Panc1 (cell line): ENCODE measurements at regions not wholly inside any gene's neighbourhood (a gene's known extent, or its start where the extent isn't known, plus 50 kb on each side); places are given as distances from the start of the nearest gene placed in this dataset.

Source experiments
- ATAC-seq: fragments of 200-7000 bp; cut with Tn5 transposase; 2 replicates; pipeline ENCODE4 v1.9.1; 2020; ENCODE audit warnings: mild to moderate bottlenecking, moderate library complexity
- BruUV-seq: library from RNA; stranded (reverse); fragments of 400-500 nt; replicated peaks from 2 replicates; lab custom pipeline; 2021; lab: Mats Ljungman, UMichigan
- CTCF ChIA-PET: fragments of 300-600 bp; sonication (Branson Sonifier 250); formaldehyde crosslinking; loops from one replicate; lab custom pipeline; 2022; ENCODE audit warnings: antibody characterized with exemption; lab: Charles Lee
- POLR2A ChIA-PET: fragments of 300-600 bp; sonication (Branson Sonifier 250); formaldehyde crosslinking; loops from one replicate; lab custom pipeline; 2022; ENCODE audit warnings: antibody characterized with exemption; lab: Charles Lee
- DNase-seq: peaks from one replicate; pipeline ENCODE4 v3.0.0-alpha.2; 2010; ENCODE audit warnings: low read depth, low spot score
- H3K27ac ChIP-seq: 2 replicates; pipeline ENCODE4 v1.5.1; 2011; ENCODE audit warnings: mild to moderate bottlenecking, low read length, inconsistent platforms
- H3K27me3 ChIP-seq: fragments of 200-500 bp; sonication (Bioruptor generic); 2 replicates; pipeline ENCODE4 v1.6.0; 2014; ENCODE audit warnings: low read length, inconsistent platforms; ENCODE audit not compliant: control insufficient read depth, insufficient read depth
- H3K36me3 ChIP-seq: fragments of 200-500 bp; sonication (Bioruptor generic); 2 replicates; pipeline ENCODE4 v1.5.1; 2014; ENCODE audit warnings: inconsistent platforms, mild to moderate bottlenecking, low read length, moderate library complexity; ENCODE audit not compliant: control insufficient read depth, insufficient read depth
- H3K4me1 ChIP-seq: 2 replicates; pipeline ENCODE4 v1.5.1; 2011; ENCODE audit warnings: inconsistent platforms, mild to moderate bottlenecking, low read length, moderate library complexity; ENCODE audit not compliant: control insufficient read depth, insufficient read depth
- H3K4me3 ChIP-seq, 2 experiments: 2 replicates each; pipeline ENCODE4 v1.5.1; 2011 to 2012; ENCODE audit warnings: low read depth in 2 of 2, low read length in 2 of 2, mild to moderate bottlenecking in 2 of 2, inconsistent platforms in 1 of 2, moderate library complexity in 1 of 2
- H3K9me3 ChIP-seq: fragments of 200-500 bp; sonication (Bioruptor generic); 2 replicates; pipeline ENCODE4 v1.5.1; 2014; ENCODE audit warnings: low read depth, mild to moderate bottlenecking, inconsistent platforms, low read length, moderate library complexity; ENCODE audit not compliant: control insufficient read depth, insufficient read depth
- POLR2AphosphoS5 ChIP-seq: IDR thresholded peaks from 2 replicates; pipeline ENCODE4 v1.6.1; 2012; ENCODE audit warnings: mild to moderate bottlenecking, low read depth, low read length, moderate library complexity
- SIN3A ChIP-seq: IDR thresholded peaks from 2 replicates; pipeline ENCODE4 v1.6.1; 2012; ENCODE audit warnings: low read depth, mild to moderate bottlenecking, low read length, moderate library complexity, borderline replicate concordance; ENCODE audit not compliant: insufficient read depth
- TCF7L2 ChIP-seq: IDR thresholded peaks from 2 replicates; pipeline ENCODE4 v1.6.1; 2011; ENCODE audit warnings: mild to moderate bottlenecking, low read depth, low read length, inconsistent platforms
- in situ Hi-C: cut with HindIII; loops from 2 replicates; pipeline ENCODE4 v1.10.0; 2016; ENCODE audit warnings: low sequenced_read_pairs, low pct_unique_long_range_greater_than_20kb
- intact Hi-C: fragments of 100-400 bp; cut with micrococcal nuclease; formaldehyde crosslinking; loops from one replicate; pipeline ENCODE4 v1.10.0; 2022; ENCODE audit not compliant: unreplicated experiment
- TF ChIP-seq, protein P1 (sequence below), 2 experiments: IDR thresholded peaks; 2 replicates each; pipeline ENCODE4 v1.6.1; 2011 to 2012; ENCODE audit warnings: low read depth in 2 of 2, control low read depth in 1 of 2, low read length in 1 of 2, mild to moderate bottlenecking in 1 of 2, moderate library complexity in 1 of 2; ENCODE audit not compliant: insufficient read depth in 1 of 2
- TF ChIP-seq, protein P2 (sequence below): fragments of 450-650 bp; IDR thresholded peaks from 2 replicates; pipeline ENCODE4 v1.5.1; 2017; ENCODE audit warnings: mild to moderate bottlenecking

DNA sequence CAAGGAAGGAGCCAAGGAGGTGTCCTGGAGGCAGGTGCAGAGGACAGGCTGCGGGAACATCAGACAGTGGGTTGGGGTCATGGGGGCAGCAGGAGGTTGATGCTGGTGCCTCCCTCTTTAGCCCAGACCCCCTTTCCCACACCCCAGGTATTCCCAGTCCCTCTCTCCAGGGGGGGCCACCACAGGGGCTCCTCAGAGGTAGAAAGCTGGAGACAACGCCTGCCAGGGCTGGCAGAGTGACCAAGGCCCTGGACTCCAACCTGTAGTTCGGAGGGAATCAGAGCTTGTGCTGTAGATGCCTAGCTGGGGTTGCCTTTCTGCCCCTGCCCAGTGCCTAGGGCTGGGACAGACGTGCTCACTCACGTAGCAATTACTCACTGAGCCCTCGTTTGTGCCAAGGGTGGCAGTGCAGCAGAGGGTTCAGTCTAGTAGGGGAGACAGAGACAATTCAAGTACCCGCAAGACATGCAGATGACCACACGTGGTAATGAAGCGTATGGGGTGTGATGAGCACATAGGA, 148.2 kb downstream of the PTPRU start:
- in situ Hi-C loops, result no loop called here
- no TSS peak for BruUV-seq
- intact Hi-C loops, result no loop called here

DNA sequence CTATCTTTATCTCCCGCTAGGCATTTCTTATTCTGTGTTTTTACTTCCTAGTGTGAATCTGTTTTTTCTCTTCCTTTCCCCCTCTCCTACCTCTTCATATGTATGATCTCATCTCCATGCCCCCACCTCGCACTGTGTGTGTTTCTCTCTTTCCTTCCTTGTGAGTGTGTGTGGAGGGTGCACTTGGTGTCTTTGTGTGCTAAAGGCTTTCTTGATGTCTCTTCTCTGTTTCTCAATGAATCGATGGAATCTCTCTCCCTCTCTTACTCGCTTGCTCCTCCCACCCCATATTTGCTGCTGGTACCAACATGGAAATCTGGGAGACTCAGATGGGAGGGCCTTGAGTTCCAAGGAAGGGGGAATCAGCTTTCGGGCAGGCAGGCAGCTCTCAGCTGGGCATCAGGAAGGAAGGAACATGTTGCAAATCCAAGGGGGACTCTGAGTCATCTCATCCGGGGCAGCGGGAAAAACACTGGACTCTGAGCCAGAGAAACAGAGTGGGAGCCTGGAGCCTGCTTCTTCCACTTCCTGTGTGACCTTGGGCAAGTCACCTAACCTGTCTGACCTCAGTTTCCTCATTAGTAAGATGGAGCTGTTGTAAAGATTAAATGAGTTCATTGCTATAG, 147.5 kb downstream of the PTPRU start:
- in situ Hi-C loops (no loop called here), intact Hi-C loops (no loop called here)
- CTCF ChIA-PET, result no interaction called here
- H3K4me3 ChIP-seq, result no peak overlapping the region
- BruUV-seq, result no TSS peak
- peaks cover 9% of the 10 kb centered on the region; the same call in 1 of the 2 replicates for H3K9me3 ChIP-seq
- POLR2A ChIA-PET, result no interaction called here
- ATAC-seq (no peak), DNase-seq (no peak)
- no peaks in the 10 kb centered on the region for H3K36me3 ChIP-seq
- H3K4me1 ChIP-seq, result no peaks in the 10 kb centered on the region
- no peak for TF ChIP-seq POLR2AphosphoS5
- TF ChIP-seq, protein P1, sequence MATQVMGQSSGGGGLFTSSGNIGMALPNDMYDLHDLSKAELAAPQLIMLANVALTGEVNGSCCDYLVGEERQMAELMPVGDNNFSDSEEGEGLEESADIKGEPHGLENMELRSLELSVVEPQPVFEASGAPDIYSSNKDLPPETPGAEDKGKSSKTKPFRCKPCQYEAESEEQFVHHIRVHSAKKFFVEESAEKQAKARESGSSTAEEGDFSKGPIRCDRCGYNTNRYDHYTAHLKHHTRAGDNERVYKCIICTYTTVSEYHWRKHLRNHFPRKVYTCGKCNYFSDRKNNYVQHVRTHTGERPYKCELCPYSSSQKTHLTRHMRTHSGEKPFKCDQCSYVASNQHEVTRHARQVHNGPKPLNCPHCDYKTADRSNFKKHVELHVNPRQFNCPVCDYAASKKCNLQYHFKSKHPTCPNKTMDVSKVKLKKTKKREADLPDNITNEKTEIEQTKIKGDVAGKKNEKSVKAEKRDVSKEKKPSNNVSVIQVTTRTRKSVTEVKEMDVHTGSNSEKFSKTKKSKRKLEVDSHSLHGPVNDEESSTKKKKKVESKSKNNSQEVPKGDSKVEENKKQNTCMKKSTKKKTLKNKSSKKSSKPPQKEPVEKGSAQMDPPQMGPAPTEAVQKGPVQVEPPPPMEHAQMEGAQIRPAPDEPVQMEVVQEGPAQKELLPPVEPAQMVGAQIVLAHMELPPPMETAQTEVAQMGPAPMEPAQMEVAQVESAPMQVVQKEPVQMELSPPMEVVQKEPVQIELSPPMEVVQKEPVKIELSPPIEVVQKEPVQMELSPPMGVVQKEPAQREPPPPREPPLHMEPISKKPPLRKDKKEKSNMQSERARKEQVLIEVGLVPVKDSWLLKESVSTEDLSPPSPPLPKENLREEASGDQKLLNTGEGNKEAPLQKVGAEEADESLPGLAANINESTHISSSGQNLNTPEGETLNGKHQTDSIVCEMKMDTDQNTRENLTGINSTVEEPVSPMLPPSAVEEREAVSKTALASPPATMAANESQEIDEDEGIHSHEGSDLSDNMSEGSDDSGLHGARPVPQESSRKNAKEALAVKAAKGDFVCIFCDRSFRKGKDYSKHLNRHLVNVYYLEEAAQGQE (IDR thresholded peaks at IDR 0.05; ENCODE audit: insufficient read depth in 1 of 2, low read depth in 2 of 2, low read length in 1 of 2), result no peak
- no peak for TF ChIP-seq SIN3A
- TF ChIP-seq, protein P2, sequence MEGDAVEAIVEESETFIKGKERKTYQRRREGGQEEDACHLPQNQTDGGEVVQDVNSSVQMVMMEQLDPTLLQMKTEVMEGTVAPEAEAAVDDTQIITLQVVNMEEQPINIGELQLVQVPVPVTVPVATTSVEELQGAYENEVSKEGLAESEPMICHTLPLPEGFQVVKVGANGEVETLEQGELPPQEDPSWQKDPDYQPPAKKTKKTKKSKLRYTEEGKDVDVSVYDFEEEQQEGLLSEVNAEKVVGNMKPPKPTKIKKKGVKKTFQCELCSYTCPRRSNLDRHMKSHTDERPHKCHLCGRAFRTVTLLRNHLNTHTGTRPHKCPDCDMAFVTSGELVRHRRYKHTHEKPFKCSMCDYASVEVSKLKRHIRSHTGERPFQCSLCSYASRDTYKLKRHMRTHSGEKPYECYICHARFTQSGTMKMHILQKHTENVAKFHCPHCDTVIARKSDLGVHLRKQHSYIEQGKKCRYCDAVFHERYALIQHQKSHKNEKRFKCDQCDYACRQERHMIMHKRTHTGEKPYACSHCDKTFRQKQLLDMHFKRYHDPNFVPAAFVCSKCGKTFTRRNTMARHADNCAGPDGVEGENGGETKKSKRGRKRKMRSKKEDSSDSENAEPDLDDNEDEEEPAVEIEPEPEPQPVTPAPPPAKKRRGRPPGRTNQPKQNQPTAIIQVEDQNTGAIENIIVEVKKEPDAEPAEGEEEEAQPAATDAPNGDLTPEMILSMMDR, result no peak
- no peak for TF ChIP-seq TCF7L2
- H3K27ac ChIP-seq, result no peak overlapping the region
- no peaks in the 10 kb centered on the region for H3K27me3 ChIP-seq

More for the DNA sequence above, 148.2 kb downstream of the PTPRU start:
- Histone ChIP-seq H3K27me3 (no peaks in the 10 kb centered on the region), H3K4me1 (no peaks in the 10 kb centered on the region), H3K27ac (no peak overlapping the region), H3K36me3 (no peaks in the 10 kb centered on the region), H3K9me3 (peaks cover 2% of the 10 kb centered on the region; the same call in 1 of the 2 replicates), H3K4me3 (no peak overlapping the region)
- ChIA-PET POLR2A (no interaction called here), CTCF (no interaction called here)
- no peak for TF ChIP-seq TCF7L2
- TF ChIP-seq SIN3A, result no peak
- TF ChIP-seq, protein P2, result no peak
- no peak for TF ChIP-seq POLR2AphosphoS5
- TF ChIP-seq, protein P1 (IDR thresholded peaks at IDR 0.05; ENCODE audit: insufficient read depth in 1 of 2, low read depth in 2 of 2, low read length in 1 of 2), result no peak
- ATAC-seq (no peak), DNase-seq (no peak)
